Astrocyte of the spinal cord (primary cell): ENCODE measurements at regions not wholly inside any gene's neighbourhood (a gene's known extent, or its start where the extent isn't known, plus 50 kb on each side); places are given as distances from the start of the nearest gene placed in this dataset.
A peak's percentile ranks its signal among the peaks of the same experiment; 100 is the strongest.

Source experiments
- DNase-seq: peaks from one replicate; pipeline ENCODE4 v3.0.0; 2011; ENCODE audit warnings: low read depth, low spot score
- H3K4me3 ChIP-seq: 2 replicates; pipeline ENCODE4 v1.5.1; 2011; ENCODE audit warnings: low read depth, mild to moderate bottlenecking, low read length, moderate library complexity
- in situ Hi-C: cut with HindIII; loops from 2 replicates; pipeline ENCODE4 v1.10.0; 2017; ENCODE audit warnings: low sequenced_read_pairs
- TF ChIP-seq, protein P1 (sequence below): IDR thresholded peaks from 2 replicates; pipeline ENCODE4 v1.5.1; 2012; ENCODE audit warnings: low read depth, mild to moderate bottlenecking, low read length, inconsistent platforms

DNA sequence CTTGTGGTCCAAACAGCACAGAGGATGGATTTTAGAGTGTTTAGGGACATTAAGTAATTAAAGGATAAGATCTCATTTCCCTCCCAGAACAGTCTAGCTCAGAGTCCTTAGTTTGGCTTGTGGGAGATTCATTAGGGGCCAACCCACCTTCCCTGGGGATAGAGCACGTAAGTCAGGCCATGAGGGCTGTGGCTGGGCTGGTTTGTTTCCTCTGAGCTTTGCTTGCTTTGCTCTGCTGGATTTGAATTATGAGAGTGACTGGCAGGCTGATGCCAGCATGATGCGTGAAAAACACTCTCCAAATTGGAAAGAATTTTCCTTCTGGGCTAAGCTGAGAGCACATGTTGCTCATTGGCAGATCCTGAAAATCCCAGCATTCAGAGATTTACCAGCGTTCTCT, 84.7 kb upstream of the HEPHL1 start:
- TF ChIP-seq, protein P1, sequence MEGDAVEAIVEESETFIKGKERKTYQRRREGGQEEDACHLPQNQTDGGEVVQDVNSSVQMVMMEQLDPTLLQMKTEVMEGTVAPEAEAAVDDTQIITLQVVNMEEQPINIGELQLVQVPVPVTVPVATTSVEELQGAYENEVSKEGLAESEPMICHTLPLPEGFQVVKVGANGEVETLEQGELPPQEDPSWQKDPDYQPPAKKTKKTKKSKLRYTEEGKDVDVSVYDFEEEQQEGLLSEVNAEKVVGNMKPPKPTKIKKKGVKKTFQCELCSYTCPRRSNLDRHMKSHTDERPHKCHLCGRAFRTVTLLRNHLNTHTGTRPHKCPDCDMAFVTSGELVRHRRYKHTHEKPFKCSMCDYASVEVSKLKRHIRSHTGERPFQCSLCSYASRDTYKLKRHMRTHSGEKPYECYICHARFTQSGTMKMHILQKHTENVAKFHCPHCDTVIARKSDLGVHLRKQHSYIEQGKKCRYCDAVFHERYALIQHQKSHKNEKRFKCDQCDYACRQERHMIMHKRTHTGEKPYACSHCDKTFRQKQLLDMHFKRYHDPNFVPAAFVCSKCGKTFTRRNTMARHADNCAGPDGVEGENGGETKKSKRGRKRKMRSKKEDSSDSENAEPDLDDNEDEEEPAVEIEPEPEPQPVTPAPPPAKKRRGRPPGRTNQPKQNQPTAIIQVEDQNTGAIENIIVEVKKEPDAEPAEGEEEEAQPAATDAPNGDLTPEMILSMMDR: no peak
- in situ Hi-C loops: no loop called here
- no peak overlapping the region for H3K4me3 ChIP-seq
- no peak for DNase-seq

DNA sequence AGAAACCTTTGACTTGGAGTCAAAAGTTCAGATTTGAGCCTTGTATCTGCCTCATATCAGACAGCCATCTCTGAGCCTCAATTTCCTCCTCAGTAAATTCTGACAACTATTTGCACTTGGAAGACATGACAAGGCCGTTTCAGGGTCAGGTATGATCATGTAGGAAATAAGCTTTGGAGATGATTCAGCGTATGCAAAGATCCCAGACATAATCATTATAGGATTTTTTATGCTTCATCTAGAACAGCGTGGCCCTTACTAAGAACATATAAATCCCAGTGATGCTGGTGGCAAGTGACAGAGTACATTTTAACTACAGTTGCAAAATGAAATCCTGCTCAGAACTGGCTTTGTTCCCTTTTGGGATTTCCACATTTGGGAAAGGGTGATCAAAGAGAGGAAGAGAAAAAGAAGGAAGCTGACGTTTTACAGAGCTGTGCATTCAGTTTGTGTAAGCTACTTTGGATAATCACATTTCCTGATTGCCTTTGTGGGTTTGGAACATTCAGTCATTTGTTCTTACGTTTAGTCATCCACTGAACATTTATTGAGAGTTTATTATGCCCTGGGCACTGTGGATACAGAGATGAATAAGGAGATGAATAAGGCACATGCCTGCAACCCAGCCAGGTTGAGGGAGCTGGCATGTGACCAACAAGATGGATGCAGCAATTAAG, 81.9 kb upstream of the HEPHL1 start:
- no peak overlapping the region for H3K4me3 ChIP-seq
- peak; percentile 72 for DNase-seq
- TF ChIP-seq, protein P1: no peak
- in situ Hi-C loops: no loop called here

DNA sequence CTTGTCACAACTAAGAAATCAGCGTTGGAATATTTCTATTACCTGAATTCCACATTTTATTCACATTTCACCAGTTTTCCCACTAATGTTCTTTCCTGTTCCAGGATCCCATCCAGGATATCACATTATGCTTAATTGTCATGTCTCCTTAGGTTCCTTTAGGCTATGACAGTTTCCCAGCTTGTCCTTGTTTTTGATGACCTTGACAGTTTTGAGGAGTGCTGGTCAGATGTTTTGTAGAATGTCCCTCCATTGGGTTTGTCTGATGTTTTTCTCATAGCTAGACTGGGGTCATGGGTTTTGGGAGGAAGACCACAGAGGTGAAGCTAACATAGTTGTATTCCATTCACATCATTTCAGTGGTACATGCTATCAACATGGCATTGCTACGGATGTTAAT, 80.8 kb upstream of the HEPHL1 start:
- in situ Hi-C loops: no loop called here
- TF ChIP-seq, protein P1: no peak

DNA sequence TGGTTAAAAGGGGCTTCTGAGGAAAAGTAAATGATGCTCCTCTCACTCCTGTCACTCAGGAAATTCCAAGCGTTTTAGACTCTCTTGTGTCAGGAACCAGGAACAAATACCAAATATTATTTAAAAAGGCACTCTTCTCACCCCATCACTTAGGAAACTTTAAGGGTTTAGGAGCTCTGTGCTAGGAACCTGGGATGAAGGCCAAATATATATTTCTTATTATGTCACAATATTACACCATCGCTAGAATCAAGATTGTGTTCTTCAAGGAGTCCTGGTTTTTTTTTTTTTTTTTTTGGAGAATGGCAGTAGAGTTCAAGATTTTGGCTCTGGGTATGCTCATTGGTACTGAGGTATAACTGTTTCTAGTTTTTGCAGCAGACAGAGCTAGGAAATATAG, 79.0 kb upstream of the HEPHL1 start:
- no peak overlapping the region for H3K4me3 ChIP-seq
- TF ChIP-seq, protein P1: no peak
- DNase-seq: no peak
- in situ Hi-C loops: no loop called here

More for the DNA sequence above, 80.8 kb upstream of the HEPHL1 start:
- no peak overlapping the region for H3K4me3 ChIP-seq
- no peak for DNase-seq

DNA sequence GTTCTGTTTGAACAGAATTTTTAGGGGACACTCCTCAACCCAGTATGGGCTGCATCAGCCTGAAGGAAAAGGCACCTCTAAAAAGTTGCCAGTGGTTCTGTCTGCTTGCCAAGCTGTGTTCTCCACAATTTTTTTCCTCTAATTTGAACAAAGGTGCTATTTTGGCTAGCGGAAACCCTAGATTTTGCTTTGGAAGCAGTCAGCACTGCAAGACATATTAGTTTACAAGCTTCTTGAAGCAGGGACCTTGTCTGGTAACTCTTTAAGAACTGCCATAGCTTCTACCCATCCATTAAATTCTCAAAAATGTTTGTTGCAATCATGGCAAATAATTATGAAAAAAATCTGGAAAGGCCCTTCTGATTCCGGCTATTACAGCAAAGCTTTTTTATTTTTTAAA, 75.6 kb upstream of the HEPHL1 start:
- TF ChIP-seq, protein P1: no peak
- DNase-seq: peak; percentile 26
- no peak overlapping the region for H3K4me3 ChIP-seq
- in situ Hi-C loops: no loop called here

DNA sequence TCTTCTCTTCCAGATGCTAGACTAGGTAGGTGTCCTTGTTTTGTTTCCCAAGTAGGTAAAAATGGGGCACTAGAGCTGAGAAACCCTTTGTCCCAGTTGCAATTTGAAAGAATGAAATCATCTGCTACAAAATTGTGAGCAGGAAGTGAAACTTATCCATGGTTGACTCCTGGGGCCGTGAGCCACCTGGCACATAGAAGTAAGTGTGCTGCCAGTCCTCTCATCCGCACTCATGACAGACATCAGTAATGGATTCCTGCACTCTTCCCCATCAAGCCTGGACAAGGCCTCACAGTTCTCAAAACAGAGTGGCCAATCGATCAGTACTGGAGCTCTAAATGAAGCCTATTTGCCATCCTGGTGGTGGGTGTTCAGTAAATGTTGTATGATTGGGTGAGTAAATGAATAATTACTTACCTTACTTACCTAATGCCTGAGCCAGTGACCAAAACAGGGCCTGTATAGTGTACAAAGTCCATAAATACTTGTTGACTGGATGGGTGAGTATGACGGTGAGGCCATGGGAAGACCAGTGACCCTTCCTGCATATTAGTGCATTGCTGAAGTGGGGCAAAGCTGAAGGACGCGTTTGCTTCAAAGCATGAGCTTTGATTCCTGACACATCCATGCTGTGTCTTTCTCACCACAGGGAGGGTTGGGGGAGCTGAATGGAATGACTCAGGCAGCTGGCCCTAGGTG, 68.9 kb upstream of the HEPHL1 start:
- H3K4me3 ChIP-seq: no peak overlapping the region
- in situ Hi-C loops: no loop called here
- no peak for DNase-seq
- TF ChIP-seq, protein P1: no peak
